ENCODE measurements at regions not wholly inside any gene's neighbourhood (a gene's known extent, or its start where the extent isn't known, plus 50 kb on each side); places are given as distances from the start of the nearest gene placed in this dataset.

GRCh38 chr6:155795173-155795796 lies 339.6 kb upstream of the NOX3 start:
- no peak overlapping the region for H3K4me3 ChIP-seq (ENCODE audit: low read depth, low read length, poor library complexity, severe bottlenecking)
- ChIA-PET POLR2A (no interaction called here), CTCF (ENCODE audit: unreplicated experiment) (no interaction called here)
- no peaks in the 10 kb centered on the region for H3K79me2 ChIP-seq (ENCODE audit: insufficient read depth, low read depth, low read length)
- no peak for TF ChIP-seq EZH2phosphoT487 (IDR thresholded peaks at IDR 0.05; ENCODE audit: borderline replicate concordance, low read depth, low read length)
- TF ChIP-seq, protein P1, sequence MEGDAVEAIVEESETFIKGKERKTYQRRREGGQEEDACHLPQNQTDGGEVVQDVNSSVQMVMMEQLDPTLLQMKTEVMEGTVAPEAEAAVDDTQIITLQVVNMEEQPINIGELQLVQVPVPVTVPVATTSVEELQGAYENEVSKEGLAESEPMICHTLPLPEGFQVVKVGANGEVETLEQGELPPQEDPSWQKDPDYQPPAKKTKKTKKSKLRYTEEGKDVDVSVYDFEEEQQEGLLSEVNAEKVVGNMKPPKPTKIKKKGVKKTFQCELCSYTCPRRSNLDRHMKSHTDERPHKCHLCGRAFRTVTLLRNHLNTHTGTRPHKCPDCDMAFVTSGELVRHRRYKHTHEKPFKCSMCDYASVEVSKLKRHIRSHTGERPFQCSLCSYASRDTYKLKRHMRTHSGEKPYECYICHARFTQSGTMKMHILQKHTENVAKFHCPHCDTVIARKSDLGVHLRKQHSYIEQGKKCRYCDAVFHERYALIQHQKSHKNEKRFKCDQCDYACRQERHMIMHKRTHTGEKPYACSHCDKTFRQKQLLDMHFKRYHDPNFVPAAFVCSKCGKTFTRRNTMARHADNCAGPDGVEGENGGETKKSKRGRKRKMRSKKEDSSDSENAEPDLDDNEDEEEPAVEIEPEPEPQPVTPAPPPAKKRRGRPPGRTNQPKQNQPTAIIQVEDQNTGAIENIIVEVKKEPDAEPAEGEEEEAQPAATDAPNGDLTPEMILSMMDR (conservative IDR thresholded peaks at IDR 0.05; ENCODE audit: low read length) = no peak
- H3K4me2 ChIP-seq (ENCODE audit: low read length) = no peak overlapping the region
- H3K4me1 ChIP-seq (ENCODE audit: insufficient read depth, low read length, poor library complexity, severe bottlenecking) = no peaks in the 10 kb centered on the region
- intact Hi-C loops (cut with micrococcal nuclease; ENCODE audit: unreplicated experiment) = no loop called here
- DNase-seq (ENCODE audit: low spot score) = no peak
- no peaks in the 10 kb centered on the region for H3K36me3 ChIP-seq (ENCODE audit: insufficient read depth, low read length)
- no peaks in the 10 kb centered on the region for H3K9me2 ChIP-seq (ENCODE audit: insufficient read depth, low read length)
- H3K9me3 ChIP-seq (ENCODE audit: low read length) = no peaks in the 10 kb centered on the region
- no peak overlapping the region for H2AFZ ChIP-seq (ENCODE audit: low read length)
- no peak overlapping the region for H3K27ac ChIP-seq (ENCODE audit: low read depth, low read length, poor library complexity, severe bottlenecking)
- no TSS peak for BruUV-seq (replicated peaks)
- no peaks in the 10 kb centered on the region for H4K20me1 ChIP-seq (ENCODE audit: insufficient read depth, low read length)

DNA sequence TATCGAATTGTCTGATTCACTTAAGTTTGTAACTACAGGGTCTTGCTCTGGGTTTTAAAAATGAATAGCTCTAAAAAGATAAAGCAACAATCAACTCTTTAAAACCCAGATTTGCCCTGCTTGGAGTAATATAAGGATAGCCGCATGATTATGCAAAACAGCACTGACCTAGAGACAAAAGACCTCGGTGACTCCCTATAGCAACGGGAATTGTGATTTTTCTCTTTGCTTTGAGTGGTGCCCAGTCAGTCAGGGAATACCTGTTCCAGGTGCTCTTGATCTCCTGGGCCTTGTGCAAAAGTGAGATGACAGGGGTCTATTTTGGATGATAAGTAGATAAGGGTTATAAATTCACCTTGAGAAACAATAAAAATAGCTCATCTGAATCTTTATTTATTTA lies 336.3 kb upstream of the NOX3 start:
- no peaks in the 10 kb centered on the region for H4K20me1 ChIP-seq (ENCODE audit: insufficient read depth, low read length)
- DNase-seq (ENCODE audit: low spot score) = no peak
- no peaks in the 10 kb centered on the region for H3K4me1 ChIP-seq (ENCODE audit: insufficient read depth, low read length, poor library complexity, severe bottlenecking)
- no peaks in the 10 kb centered on the region for H3K9me2 ChIP-seq (ENCODE audit: insufficient read depth, low read length)
- ChIA-PET POLR2A (interaction anchor here (0.5 to 1.1 kb wide), 4 partner anchors 31 to 1662 kb away, joined by 3 to 4 read pairs (median 3); no protein-coding TSS in a partner anchor), CTCF (ENCODE audit: unreplicated experiment) (no interaction called here)
- no peaks in the 10 kb centered on the region for H3K36me3 ChIP-seq (ENCODE audit: insufficient read depth, low read length)
- no peak overlapping the region for H3K4me2 ChIP-seq (ENCODE audit: low read length)
- H3K4me3 ChIP-seq (ENCODE audit: low read depth, low read length, poor library complexity, severe bottlenecking) = no peak overlapping the region
- no TSS peak for BruUV-seq (replicated peaks)
- intact Hi-C loops (cut with micrococcal nuclease; ENCODE audit: unreplicated experiment) = no loop called here
- H3K27ac ChIP-seq (ENCODE audit: low read depth, low read length, poor library complexity, severe bottlenecking) = no peak overlapping the region
- no peak overlapping the region for H2AFZ ChIP-seq (ENCODE audit: low read length)
- no peak for TF ChIP-seq EZH2phosphoT487 (IDR thresholded peaks at IDR 0.05; ENCODE audit: borderline replicate concordance, low read depth, low read length)
- TF ChIP-seq, protein P1 (conservative IDR thresholded peaks at IDR 0.05; ENCODE audit: low read length) = no peak
- peaks cover under 1% of the 10 kb centered on the region; the same call in 1 of the 2 replicates for H3K9me3 ChIP-seq (ENCODE audit: low read length)
- H3K79me2 ChIP-seq (ENCODE audit: insufficient read depth, low read depth, low read length) = no peaks in the 10 kb centered on the region

DNA sequence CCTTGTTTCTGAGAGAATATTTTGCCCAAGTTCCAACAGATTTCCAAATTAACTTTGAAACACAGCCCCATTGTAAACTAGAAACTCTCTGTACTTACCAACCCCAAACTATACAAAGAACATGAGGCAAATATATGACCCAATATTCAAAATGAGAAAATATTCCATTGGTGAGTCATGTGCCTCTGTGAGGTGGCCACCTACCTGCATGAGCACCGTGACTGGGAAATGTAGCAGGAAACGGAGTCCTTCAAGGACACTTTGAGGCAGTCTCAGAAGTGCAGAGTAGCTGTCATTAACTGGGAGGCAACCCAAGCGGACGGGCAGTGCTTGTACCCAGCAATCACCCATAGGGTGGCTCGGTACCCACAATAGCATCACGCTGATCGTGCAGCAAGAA lies 335.5 kb upstream of the NOX3 start:
- no TSS peak for BruUV-seq (replicated peaks)
- no peaks in the 10 kb centered on the region for H3K9me2 ChIP-seq (ENCODE audit: insufficient read depth, low read length)
- no peaks in the 10 kb centered on the region for H3K4me1 ChIP-seq (ENCODE audit: insufficient read depth, low read length, poor library complexity, severe bottlenecking)
- DNase-seq (ENCODE audit: low spot score) = no peak
- H3K27ac ChIP-seq (ENCODE audit: low read depth, low read length, poor library complexity, severe bottlenecking) = no peak overlapping the region
- no peak overlapping the region for H2AFZ ChIP-seq (ENCODE audit: low read length)
- H3K79me2 ChIP-seq (ENCODE audit: insufficient read depth, low read depth, low read length) = no peaks in the 10 kb centered on the region
- intact Hi-C loops (cut with micrococcal nuclease; ENCODE audit: unreplicated experiment) = no loop called here
- no peaks in the 10 kb centered on the region for H3K36me3 ChIP-seq (ENCODE audit: insufficient read depth, low read length)
- H4K20me1 ChIP-seq (ENCODE audit: insufficient read depth, low read length) = no peaks in the 10 kb centered on the region
- TF ChIP-seq, protein P1 (conservative IDR thresholded peaks at IDR 0.05; ENCODE audit: low read length) = no peak
- TF ChIP-seq EZH2phosphoT487 (IDR thresholded peaks at IDR 0.05; ENCODE audit: borderline replicate concordance, low read depth, low read length) = no peak
- H3K4me3 ChIP-seq (ENCODE audit: low read depth, low read length, poor library complexity, severe bottlenecking) = no peak overlapping the region
- no peak overlapping the region for H3K4me2 ChIP-seq (ENCODE audit: low read length)
- POLR2A ChIA-PET = no interaction called here
- CTCF ChIA-PET (ENCODE audit: unreplicated experiment) = no interaction called here
- H3K9me3 ChIP-seq (ENCODE audit: low read length) = peaks cover 7% of the 10 kb centered on the region; the same call in 1 of the 2 replicates

Measured in OCI-LY7 (cell line).